ENCODE measurements at regions not wholly inside any gene's neighbourhood (a gene's known extent, or its start where the extent isn't known, plus 50 kb on each side); places are given as distances from the start of the nearest gene placed in this dataset.

GRCh38 chr2:47310801-47311560 lies 58.1 kb upstream of the EPCAM start:
- TF ChIP-seq POLR2A (IDR thresholded peaks at IDR 0.05; ENCODE audit: extremely low read depth, insufficient read length) (no peak), MYC (IDR thresholded peaks at IDR 0.05; ENCODE audit: low read depth, low read length) (no peak)
- TF ChIP-seq, protein P1, sequence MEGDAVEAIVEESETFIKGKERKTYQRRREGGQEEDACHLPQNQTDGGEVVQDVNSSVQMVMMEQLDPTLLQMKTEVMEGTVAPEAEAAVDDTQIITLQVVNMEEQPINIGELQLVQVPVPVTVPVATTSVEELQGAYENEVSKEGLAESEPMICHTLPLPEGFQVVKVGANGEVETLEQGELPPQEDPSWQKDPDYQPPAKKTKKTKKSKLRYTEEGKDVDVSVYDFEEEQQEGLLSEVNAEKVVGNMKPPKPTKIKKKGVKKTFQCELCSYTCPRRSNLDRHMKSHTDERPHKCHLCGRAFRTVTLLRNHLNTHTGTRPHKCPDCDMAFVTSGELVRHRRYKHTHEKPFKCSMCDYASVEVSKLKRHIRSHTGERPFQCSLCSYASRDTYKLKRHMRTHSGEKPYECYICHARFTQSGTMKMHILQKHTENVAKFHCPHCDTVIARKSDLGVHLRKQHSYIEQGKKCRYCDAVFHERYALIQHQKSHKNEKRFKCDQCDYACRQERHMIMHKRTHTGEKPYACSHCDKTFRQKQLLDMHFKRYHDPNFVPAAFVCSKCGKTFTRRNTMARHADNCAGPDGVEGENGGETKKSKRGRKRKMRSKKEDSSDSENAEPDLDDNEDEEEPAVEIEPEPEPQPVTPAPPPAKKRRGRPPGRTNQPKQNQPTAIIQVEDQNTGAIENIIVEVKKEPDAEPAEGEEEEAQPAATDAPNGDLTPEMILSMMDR (IDR thresholded peaks at IDR 0.05; ENCODE audit: low read depth, low read length), result no peak
- TF ChIP-seq, protein P2, sequence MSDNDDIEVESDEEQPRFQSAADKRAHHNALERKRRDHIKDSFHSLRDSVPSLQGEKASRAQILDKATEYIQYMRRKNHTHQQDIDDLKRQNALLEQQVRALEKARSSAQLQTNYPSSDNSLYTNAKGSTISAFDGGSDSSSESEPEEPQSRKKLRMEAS (IDR thresholded peaks at IDR 0.05; ENCODE audit: low read depth, low read length), result no peak
- H3K4me3 ChIP-seq (ENCODE audit: low read depth, low read length), result peak overlapping the region; percentile 3
- DNase-seq (ENCODE audit: low read depth), result no peak

DNA sequence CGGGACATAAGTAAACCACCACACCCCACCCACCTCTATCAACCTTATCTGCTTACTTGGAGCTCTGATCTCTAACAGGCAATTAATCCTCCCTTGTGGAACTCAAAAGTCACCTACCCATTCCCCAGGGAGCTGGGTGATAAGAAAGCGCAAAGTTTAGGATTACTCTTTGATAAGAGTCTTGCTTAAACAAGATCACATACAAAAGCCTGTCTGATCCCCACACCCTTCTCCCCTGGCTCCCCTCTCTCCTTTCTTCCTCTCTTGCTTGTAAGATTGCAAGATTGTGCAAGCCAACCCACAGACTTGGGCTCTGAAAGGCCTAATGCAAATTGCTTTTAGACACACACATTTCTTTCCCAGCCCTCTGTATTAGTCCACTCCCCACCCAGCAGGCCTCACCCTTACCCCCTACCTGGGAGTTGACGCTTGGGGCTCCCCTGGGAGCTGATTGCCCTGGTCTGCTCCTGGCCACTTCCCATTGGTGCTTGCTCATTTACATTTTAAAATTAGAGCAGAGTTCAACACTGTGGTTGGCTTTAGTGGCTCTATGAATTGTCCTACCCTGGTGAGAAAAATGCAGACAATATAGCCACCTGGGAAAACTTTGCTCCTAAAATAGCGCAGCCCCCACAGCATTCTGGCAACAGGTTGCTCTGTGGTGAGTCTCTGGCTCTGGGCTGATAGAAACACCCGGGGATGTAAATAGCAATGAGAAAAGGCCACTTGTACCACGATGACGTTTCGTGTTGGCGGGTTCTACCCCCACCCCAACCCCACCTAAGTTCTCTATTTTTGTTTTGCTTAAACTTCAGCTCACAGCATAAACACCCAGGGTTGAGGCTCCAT lies 58.9 kb upstream of the EPCAM start:
- peak; percentile 99 for DNase-seq (ENCODE audit: low read depth)
- H3K4me3 ChIP-seq (ENCODE audit: low read depth, low read length), result peak overlapping the region; percentile 41

DNA sequence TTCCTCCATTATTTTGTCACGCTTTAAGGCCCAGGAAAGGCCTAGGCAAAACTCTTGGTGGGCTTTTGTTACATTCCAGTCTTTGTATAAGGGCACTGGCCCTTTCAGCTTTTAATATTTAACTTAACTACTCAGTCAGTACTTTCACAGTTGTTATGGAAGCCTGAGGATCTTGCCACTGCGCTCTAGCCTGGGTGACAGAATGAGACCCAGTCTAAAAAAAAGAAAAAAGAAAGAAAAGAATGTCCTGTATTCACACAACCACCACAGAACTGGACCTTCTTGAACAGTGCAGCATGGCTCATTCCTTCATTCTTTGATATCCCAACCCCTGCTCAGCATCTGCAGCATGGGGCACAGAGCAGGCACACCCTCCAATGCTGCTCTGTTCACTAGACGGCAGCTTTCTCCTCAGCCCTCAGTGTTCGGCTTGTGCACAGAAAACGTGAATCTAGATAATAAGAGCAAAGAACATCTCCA lies 59.6 kb upstream of the EPCAM start:
- DNase-seq (ENCODE audit: low read depth), result no peak
- no peak for TF ChIP-seq MYC (IDR thresholded peaks at IDR 0.05; ENCODE audit: low read depth, low read length)
- TF ChIP-seq, protein P2 (IDR thresholded peaks at IDR 0.05; ENCODE audit: low read depth, low read length), result no peak
- no peak for TF ChIP-seq POLR2A (IDR thresholded peaks at IDR 0.05; ENCODE audit: extremely low read depth, insufficient read length)
- TF ChIP-seq, protein P1 (IDR thresholded peaks at IDR 0.05; ENCODE audit: low read depth, low read length), result no peak
- H3K4me3 ChIP-seq (ENCODE audit: low read depth, low read length), result peak overlapping the region; percentile 41

More for the DNA sequence above, 58.9 kb upstream of the EPCAM start:
- TF ChIP-seq, protein P1 (IDR thresholded peaks at IDR 0.05; ENCODE audit: low read depth, low read length), result no peak
- no peak; the same call in 1 of the 2 replicates for TF ChIP-seq MYC (IDR thresholded peaks at IDR 0.05; ENCODE audit: low read depth, low read length)
- TF ChIP-seq, protein P2 (IDR thresholded peaks at IDR 0.05; ENCODE audit: low read depth, low read length), result no peak; the same call in none of the 2 replicates

DNA sequence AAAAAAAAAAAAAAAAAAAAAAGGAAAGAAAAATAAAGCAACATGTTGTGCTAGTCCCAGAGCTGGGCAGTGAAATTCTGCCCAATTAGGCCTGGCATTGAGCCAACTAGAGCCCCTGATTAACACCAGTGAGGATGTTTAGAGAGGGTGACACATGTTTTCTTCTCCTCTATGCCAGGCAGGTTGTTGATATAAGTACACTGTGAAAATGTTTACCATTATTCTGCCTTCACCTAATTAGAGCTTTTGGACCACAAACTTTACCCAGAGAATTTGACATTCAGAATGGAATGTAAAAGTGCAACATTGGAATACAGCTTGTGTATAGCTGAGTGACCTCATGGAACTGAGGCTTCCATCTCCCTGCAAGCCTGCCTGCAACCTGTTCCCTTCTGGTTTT lies 62.0 kb upstream of the EPCAM start:
- no peak overlapping the region for H3K4me3 ChIP-seq (ENCODE audit: low read depth, low read length)
- no peak for DNase-seq (ENCODE audit: low read depth)
- TF ChIP-seq MYC (IDR thresholded peaks at IDR 0.05; ENCODE audit: low read depth, low read length) (no peak), POLR2A (IDR thresholded peaks at IDR 0.05; ENCODE audit: extremely low read depth, insufficient read length) (no peak)
- TF ChIP-seq, protein P2 (IDR thresholded peaks at IDR 0.05; ENCODE audit: low read depth, low read length), result no peak
- TF ChIP-seq, protein P1 (IDR thresholded peaks at IDR 0.05; ENCODE audit: low read depth, low read length), result no peak

DNA sequence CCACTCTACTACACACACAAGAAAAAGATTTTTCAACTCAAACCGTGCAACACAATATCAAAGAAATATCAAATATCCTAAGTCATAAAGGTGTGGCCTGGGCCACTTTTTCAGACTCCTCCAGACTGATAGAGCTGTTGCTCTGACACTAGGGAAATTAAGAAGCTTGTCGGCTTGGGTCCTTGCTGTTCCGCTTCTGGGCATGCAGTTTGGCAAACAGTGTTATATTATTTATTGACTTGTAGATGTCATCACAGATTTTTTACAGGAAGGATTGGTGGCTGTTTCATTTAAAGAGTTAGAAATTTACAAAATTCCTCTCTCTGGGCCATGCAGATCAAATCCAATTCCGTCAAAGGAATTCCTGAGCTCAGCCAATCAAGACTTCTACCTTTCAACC lies 64.5 kb upstream of the EPCAM start:
- DNase-seq (ENCODE audit: low read depth), result no peak
- H3K4me3 ChIP-seq (ENCODE audit: low read depth, low read length), result no peak overlapping the region
- no peak for TF ChIP-seq MYC (IDR thresholded peaks at IDR 0.05; ENCODE audit: low read depth, low read length)
- TF ChIP-seq, protein P2 (IDR thresholded peaks at IDR 0.05; ENCODE audit: low read depth, low read length), result no peak
- no peak for TF ChIP-seq POLR2A (IDR thresholded peaks at IDR 0.05; ENCODE audit: extremely low read depth, insufficient read length)
- TF ChIP-seq, protein P1 (IDR thresholded peaks at IDR 0.05; ENCODE audit: low read depth, low read length), result no peak

Measured in NB4 (cell line).